Stimulated activated CD4-positive, alpha-beta T cell treated with anti-CD3 and anti-CD28 coated beads, Interleukin-15, amount 100 ng/mL, for 1 hour (primary cell): ENCODE measurements at regions not wholly inside any gene's neighbourhood (a gene's known extent, or its start where the extent isn't known, plus 50 kb on each side); places are given as distances from the start of the nearest gene placed in this dataset.
A peak's percentile ranks its signal among the peaks of the same experiment; 100 is the strongest.
"Not testable (repeated sequence)": the region's sequence is repeated elsewhere in the genome, so short reads cannot be mapped to it uniquely, and the experiment has no call there.

Source experiments
- DNase-seq, 2 donors: peaks; one replicate each; pipeline ENCODE4 v3.0.0-alpha.2; 2020; ENCODE audit warnings: low read depth in 1 of 2, low spot score in 1 of 2

DNA sequence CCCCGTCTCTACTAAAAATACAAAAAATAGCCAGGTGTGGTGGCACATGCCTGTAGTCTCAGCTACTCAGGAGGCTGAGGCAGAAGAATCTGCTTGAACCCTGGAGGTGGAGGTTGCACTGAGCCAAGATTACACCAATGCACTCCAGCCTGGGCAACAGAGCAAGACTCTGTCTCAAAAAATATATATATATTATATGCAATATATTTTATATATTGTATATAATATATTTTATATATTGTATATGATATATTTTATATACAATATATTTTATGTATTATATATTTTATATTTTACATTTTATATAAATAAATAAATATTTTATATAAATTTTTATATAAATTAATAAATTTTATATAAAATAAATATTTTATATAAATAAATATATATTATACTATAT, 140.2 kb upstream of the ATP11B start:
- not testable (repeated sequence) for DNase-seq

- DNase-seq, result no peak
These were observed 124.8 kb upstream of the ATP11B start for GRCh38 chr3:182668541-182668940.

- DNase-seq, result no peak
These were observed 124.3 kb upstream of the ATP11B start for GRCh38 chr3:182668974-182669373.

DNA sequence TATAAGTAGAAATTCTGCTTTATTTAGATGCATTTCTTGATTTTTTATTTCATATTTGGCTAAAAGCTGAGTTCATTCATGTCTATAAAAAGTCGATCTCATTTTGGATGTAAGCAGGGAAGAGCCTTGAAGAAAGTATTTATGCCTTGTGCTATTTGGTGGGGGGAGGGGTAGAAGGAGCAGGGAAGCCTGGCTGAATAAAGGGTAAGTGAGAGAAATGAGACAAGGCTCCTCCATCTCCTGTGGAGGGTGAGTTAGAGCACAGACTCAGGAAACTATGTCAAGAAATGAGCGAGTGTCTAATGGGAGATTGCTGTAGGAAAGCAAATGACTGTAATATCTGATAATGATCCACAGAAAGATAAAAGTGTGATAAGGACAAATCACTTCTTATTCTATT, 121.8 kb upstream of the ATP11B start:
- DNase-seq, result no peak

DNA sequence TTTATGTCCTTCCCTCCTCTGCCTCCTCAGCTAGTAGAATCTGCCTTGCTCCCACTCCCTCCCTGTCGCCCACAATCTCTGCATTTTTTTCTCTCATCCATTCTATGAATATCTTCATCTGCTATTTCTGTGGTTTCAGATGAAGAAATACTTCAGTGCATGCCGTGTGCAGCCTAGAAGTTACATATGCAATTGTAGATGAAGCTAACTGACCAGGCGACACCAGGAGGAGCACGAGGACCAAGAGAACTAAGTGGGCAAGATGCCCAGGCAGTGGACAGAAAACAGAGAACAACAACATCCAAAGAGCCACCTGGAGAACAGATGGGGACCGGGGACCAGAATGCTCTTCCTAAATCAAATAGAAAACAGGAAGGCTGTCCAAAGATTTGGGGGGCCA, 121.4 kb upstream of the ATP11B start:
- no peak for DNase-seq

DNA sequence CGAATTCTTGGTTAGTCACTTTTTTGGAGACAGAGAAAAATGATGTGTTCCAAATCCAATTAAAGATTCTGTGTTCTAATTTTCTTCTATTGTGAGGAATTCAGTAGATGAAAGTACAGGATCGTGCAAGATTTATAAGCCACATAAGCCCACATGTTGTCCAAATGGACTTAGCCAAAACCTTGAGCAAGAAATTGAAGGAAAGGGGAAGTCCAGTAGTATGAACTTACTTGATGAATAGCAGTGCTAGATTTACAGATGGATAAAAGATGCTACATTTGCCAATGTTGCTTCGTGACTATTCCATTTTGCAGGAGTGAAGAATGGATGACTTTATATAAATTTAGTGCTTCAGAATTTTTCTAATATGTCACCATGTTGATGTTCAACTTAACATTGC, 120.0 kb upstream of the ATP11B start:
- DNase-seq, result no peak

- peak in 1 of 2 donors; percentile 39 for DNase-seq
These were observed 110.8 kb upstream of the ATP11B start for GRCh38 chr3:182682263-182683241.

GRCh38 chr3:182683453-182683852, 109.9 kb upstream of the ATP11B start:
- peak in 1 of 2 donors; percentile 33 for DNase-seq

DNA sequence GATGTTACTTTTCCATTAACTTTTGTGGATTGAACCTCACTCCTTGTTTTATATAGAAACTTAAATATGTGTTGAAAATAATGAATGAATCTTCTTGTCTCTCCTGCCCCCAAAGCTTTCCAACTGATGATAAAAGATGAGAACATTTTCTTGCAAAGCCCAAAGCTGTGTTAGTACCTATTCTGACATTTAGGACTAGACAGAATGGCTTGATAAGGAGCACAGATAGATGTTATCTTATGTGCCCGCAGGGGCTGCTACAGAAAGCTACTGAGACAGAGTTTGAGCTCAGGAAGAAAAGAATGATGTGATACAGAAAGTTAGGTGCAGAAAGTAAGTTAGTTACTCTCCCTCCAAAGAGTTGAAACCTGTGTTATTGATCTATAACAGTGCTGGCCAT, 109.4 kb upstream of the ATP11B start:
- no peak for DNase-seq

- no peak for DNase-seq
These were observed 107.0 kb upstream of the ATP11B start for GRCh38 chr3:182686033-182686886.

GRCh38 chr3:182690172-182690571, 103.1 kb upstream of the ATP11B start:
- DNase-seq, result no peak

GRCh38 chr3:182692021-182692420, 101.3 kb upstream of the ATP11B start:
- no peak for DNase-seq

DNA sequence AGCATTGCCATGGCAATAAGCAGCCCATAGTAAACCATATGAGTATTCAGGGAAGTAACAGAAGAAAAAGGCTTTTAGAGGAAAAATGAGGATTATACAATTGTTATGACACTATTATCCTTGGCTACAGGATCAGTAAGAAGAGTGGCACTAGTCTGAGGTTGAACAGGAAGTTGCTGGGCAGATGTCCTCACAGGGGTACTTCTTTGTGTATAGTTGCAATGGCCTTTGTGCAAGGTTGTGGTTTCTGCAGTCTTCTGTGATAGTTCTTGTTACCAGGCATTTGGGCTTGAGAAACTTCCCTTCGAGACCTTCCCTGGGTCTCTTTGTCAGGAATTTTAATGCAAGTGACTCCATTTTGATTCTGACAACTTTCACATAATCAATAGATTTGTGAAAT, 100.6 kb upstream of the ATP11B start:
- no peak for DNase-seq

DNA sequence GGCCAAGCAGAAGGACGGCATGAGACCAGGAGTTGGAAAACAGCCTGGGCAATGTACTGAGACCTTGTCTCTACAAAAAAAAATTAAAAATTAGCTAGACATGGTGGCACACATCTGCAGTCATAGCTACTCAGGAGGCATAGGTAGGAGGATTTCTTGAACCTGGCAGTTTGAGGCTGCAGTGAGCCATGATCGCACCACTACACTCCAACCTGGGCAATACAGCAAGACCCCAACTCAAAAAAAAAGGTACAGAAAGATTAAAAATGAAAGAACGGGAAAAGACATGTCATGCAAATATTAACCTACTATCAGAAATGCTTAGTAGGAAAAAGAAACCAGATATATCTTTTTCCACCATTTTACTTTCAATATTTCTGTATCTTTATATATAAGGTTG, 99.6 kb upstream of the ATP11B start:
- DNase-seq, result no peak

- no peak for DNase-seq
These were observed 96.4 kb upstream of the ATP11B start for GRCh38 chr3:182696916-182697315.

DNA sequence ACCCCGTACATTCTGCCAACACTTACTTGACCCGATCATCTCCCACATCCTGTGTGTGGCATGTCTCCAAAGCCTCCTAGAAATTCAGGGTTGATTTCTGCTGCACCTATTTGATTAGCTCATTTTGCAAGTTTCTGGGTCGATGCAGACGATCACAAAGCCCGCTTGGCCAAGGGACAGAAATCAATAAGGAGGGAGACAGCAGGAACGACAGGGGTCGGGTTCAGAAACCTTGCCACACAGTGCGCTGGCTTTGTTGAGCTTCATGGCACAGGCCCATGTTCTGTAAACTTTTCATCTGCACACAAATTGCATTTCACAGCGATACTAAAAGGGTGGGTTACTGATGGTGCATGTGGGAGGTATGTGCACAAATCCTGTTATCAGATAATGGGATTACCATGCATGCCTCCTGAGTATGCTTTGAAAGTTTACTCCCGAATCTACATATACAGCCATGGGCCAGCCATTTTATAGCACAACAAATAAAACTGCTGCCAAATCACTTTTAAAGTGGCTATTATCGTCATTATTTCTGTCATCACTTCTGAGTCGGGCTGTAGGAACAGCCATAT, 95.9 kb upstream of the ATP11B start:
- DNase-seq, result no peak

DNA sequence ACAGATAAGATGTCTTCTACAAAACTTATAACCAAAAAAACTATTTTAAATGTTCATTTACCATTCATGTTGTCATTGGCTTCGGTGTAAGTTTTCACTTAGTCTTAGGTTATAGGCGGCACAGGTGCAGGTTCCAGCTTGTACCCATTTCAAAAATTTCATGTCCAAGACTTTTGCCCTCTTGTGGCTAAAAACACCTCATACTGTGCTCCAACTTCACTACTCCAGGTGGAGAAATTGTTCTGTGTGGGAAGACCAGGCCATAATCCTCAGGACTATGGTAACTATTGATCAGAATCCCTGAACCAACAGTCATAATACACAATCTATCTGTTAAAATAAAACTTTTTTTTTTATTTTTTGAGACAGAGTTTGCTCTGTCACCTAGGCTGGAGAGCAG, 95.2 kb upstream of the ATP11B start:
- DNase-seq, result no peak

GRCh38 chr3:182699550-182700170, 93.6 kb upstream of the ATP11B start:
- DNase-seq, result no peak

GRCh38 chr3:182702216-182702615, 91.1 kb upstream of the ATP11B start:
- no peak for DNase-seq

- DNase-seq, result no peak
These were observed 90.1 kb upstream of the ATP11B start for GRCh38 chr3:182703233-182703632.

- DNase-seq, result no peak
These were observed 88.4 kb upstream of the ATP11B start for GRCh38 chr3:182704926-182705325.
